ENCODE measurements at regions not wholly inside any gene's neighbourhood (a gene's known extent, or its start where the extent isn't known, plus 50 kb on each side); places are given as distances from the start of the nearest gene placed in this dataset.

DNA sequence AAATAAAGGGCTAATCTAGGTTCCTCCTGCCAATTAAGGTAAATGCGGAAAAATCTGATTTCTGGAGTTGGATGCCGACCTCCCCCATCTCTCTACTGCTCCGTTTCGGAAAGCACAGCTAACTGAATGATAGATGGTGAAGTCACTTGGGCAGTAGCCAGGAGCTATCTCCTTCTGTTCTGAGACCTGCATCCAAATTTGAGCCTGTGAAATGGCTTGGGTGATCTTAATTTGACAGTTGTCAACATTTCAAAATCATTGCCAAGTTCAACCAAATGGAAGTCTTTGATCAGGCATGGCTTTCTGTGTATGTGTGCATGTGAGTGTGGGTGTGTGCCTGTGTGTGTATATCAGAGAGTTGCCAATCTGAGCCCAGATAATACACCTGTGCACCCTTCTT, 217.2 kb downstream of the ZNF516 start:
- TF ChIP-seq CTCF (conservative IDR thresholded peaks at IDR 0.05; ENCODE audit: low read length) = no peak
- TF ChIP-seq EZH2phosphoT487 (IDR thresholded peaks at IDR 0.05; ENCODE audit: borderline replicate concordance, low read depth, low read length) = no peak
